CD4-positive, alpha-beta T cell treated with Interleukin-2 at 100 ng/mL for 4 hours (primary cell): ENCODE measurements at regions not wholly inside any gene's neighbourhood (a gene's known extent, or its start where the extent isn't known, plus 50 kb on each side); places are given as distances from the start of the nearest gene placed in this dataset.
A peak's percentile ranks its signal among the peaks of the same experiment; 100 is the strongest.
"Not testable (repeated sequence)": the region's sequence is repeated elsewhere in the genome, so short reads cannot be mapped to it uniquely, and the experiment has no call there.

ENCODE experiments used
- DNase-seq: peaks from one replicate; pipeline ENCODE4 v3.0.0-alpha.2; 2020; ENCODE audit warnings: low spot score

GRCh38 chr2:37570773-37571586 lies 100.5 kb downstream of the CDC42EP3 start:
- DNase-seq: peak; percentile 13

- DNase-seq: no peak
Observed at GRCh38 chr2:37571587-37572136, 99.8 kb downstream of the CDC42EP3 start.

DNA sequence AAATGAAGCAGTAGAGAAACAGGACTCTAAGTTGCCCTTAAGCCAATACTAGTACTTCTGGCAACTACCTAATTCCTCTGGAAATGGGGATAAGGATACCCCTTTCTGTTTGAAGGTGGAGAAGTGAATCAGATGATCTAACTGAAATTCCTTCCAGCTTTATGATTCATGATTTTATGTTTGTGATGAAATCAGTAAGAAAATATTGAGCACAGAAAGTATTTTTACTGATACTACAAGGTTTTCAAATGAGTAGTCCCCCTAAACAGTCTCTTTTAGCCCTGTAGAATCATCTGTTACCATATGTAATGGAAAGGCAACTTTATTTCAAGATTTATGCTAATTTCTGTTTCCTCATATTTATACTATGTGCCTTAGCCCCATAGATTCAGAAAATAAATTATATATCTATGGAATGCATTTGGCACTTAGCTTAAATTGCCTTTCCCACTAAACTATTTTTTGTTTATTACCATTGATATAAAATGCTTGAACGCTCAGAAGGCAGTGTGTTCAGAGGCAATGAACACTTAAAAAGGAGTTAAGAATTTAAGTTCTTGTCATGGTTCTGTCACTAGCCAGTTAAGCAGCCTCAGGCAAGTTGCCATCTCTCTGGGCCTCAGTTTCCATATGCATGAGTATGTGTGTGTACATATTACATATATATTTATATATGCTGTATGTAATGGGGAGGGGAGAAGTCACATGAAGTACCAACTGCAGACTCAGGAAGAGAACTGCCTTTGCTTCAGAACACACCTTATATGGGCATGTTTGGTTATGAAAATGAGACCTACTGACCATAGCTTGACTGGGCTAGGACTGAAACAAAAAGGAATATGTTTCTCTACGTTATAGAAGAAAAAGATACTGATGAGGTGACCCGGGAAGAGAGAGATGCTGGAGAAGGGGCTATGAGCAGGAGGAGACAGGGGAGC lies 97.7 kb downstream of the CDC42EP3 start:
- DNase-seq: no peak

GRCh38 chr2:37575780-37576179 lies 95.7 kb downstream of the CDC42EP3 start:
- no peak for DNase-seq

DNA sequence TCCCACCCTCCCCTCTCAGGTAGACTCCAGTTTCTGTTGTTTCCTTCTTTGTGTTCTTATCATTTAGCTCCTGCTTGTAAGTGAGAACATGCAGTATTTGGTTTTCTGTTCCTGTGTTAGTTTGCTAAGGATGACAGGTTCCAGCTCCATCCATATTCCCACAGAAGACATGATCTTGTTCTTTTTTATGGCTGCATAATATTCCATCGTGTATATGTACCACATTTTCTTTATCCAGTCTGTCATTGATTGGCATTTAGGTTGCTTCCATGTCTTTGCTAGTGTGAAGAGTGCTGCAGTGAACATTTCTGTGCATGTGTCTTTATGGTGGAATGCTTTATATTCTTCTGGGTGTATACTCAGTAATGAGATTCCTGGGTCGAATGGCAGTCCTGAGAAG lies 95.2 kb downstream of the CDC42EP3 start:
- not testable (repeated sequence) for DNase-seq

GRCh38 chr2:37576831-37577230 lies 94.6 kb downstream of the CDC42EP3 start:
- no peak for DNase-seq

DNA sequence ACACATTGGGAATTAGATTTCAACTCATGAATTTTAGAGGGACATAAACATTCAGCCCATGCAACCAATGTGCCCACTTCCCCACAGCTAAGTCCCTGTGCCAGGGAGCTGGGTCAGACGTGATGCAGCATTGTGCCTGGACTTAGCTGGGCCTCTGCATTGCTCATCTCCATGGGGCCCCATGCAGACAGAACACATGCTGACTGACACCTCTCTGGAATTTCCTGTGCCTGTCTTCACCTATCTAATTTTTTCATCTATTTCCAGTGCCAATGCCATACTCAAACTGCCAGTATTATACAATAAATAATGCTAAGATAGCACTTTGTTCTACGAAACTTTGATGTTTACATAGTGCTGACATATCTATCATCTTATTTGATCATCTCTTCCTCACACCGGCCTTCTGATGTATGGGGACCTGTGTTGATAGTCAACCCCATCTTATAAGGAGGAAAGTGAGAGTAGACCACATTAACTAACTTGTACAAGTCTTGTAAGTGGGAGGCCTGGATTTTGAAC lies 92.2 kb downstream of the CDC42EP3 start:
- no peak for DNase-seq

DNA sequence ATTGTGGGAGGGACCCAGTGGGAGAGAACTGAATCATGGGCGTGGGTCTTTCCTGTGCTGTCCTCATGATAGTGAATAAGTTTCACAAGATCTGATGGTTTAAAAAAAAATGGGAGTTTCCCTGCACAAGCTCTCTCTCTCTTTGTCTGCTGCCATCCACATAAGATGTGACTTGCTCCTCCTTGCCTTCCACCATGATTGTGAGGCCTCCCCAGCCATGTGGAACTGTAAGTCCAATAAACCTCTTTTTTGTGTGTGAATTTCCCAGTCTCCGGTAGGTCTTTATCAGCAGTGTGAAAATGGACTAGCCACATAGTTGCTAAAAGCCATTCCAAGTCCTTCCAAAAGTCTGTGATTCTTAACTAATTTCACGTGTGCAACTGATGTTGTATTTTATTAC lies 91.5 kb downstream of the CDC42EP3 start:
- not testable (repeated sequence) for DNase-seq

- no peak for DNase-seq
Observed at GRCh38 chr2:37581433-37581832, 90.0 kb downstream of the CDC42EP3 start.

- peak; percentile 46 for DNase-seq
Observed at GRCh38 chr2:37582481-37583220, 88.8 kb downstream of the CDC42EP3 start.

DNA sequence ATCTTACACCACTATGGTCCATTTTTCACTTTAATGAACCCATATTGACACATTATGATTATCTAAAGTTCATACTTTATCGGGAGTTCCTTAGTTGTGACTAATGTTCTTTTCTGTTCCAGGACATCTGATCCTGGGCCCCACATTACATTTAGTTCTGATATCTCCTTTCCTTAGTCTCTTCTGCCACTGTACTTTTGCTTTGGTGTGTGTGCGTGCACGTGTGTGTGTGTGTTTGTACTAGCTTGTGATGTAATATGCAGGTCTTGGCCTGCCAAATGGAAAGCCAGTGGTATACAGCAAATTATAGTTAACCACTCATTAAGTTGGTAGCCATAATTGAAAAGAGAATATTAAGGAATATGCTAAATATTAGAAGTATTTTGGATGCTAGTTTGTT lies 88.0 kb downstream of the CDC42EP3 start:
- DNase-seq: no peak

DNA sequence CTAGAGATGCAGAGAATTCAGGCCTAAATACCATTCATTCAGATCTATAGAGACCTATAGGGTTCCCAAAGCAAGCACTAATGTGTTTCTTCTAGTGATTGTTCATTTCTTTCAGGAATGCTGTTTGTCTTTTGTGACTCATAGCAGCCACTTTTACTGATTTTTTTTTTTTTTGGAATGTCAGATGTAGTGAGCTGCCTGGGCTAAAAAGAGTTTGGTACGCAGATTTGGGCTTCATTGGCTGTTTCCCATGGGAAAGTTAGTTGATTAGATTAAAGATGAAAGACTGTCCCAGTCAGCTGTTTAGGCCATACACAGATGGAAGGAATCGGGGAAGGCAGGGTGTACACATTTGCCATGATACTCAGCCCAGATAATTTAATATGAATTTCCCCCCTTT lies 87.6 kb downstream of the CDC42EP3 start:
- DNase-seq: no peak

DNA sequence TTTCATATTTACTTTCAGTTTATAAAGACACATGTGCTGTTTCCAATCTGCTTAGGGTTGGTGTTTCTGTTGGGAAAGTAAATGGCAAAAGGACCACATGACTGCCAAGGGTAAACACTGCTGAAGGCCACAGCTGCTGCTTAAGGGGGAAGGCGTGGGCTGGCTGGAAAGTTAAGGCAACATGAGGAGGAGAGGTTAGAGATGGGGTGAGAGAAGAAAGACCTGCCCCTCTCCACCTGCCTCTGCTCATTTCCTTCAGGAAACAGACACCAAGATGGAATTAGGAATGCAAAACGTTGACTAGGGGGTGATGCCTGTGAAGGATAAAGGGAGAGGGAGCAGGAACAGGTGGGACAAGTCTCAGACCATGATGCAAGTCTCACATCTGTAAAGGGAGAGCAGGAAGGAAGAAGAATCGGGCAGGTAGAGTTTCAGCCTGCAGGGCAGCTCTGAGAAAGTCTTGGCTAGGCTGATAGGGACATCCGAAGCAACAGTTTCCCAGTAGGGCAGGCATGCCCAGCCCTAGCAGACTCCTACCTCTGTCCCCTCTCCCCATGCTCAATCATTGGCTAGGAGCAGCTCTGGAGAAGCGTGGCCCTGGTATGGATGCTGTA lies 86.0 kb downstream of the CDC42EP3 start:
- peak; percentile 23 for DNase-seq

GRCh38 chr2:37585982-37586621 lies 85.3 kb downstream of the CDC42EP3 start:
- peak; percentile 92 for DNase-seq

- no peak for DNase-seq
Observed at GRCh38 chr2:37586663-37587317, 84.7 kb downstream of the CDC42EP3 start.

GRCh38 chr2:37587817-37588216 lies 83.6 kb downstream of the CDC42EP3 start:
- no peak for DNase-seq

GRCh38 chr2:37588316-37588777 lies 83.1 kb downstream of the CDC42EP3 start:
- DNase-seq: peak; percentile 54

- DNase-seq: peak; percentile 44
Observed at GRCh38 chr2:37589298-37589697, 82.1 kb downstream of the CDC42EP3 start.

DNA sequence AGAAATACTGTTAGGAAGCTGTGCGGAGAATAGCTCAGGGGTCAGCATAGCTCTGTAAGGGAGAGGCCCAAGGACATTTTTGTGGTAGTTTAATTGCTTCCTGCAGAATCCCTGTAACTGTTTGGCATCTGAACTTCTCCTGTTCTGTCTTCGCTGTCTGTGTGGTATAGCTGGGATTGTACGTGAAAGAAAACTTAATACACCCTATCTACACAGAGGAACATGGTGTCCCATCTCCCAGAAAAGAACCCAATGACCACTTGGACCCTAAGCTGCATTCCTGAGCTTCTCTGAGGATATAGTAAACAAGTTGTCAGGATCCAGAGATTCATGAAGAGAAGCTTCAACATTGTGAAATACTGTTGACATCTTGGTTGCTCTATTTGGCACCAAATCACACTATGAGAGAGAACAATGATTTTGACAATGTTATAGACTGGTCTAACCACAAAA lies 81.3 kb downstream of the CDC42EP3 start:
- DNase-seq: no peak
